WTC11 (cell line): ENCODE measurements at regions not wholly inside any gene's neighbourhood (a gene's known extent, or its start where the extent isn't known, plus 50 kb on each side); places are given as distances from the start of the nearest gene placed in this dataset.

ENCODE experiments used
- CREM ChIP-seq: sonication (generic); formaldehyde crosslinking; IDR thresholded peaks from 2 replicates; pipeline ENCODE4 v1.8.1; 2022; ENCODE audit warnings: mild to moderate bottlenecking, missing genetic modification reagents, moderate library complexity
- ESRRA ChIP-seq: sonication (generic); formaldehyde crosslinking; IDR thresholded peaks from 2 replicates; pipeline ENCODE4 v1.8.1; 2022; ENCODE audit warnings: mild to moderate bottlenecking, missing genetic modification reagents, borderline replicate concordance
- ETV6 ChIP-seq: sonication (generic); formaldehyde crosslinking; IDR thresholded peaks from 2 replicates; pipeline ENCODE4 v1.8.1; 2022; ENCODE audit warnings: mild to moderate bottlenecking, missing genetic modification reagents
- GABPB1 ChIP-seq: sonication (generic); formaldehyde crosslinking; IDR thresholded peaks from 2 replicates; pipeline ENCODE4 v1.8.1; 2023; ENCODE audit warnings: mild to moderate bottlenecking, missing genetic modification reagents
- MXD4 ChIP-seq: fragments of 250-450 bp; sonication (Bioruptor Pico); IDR thresholded peaks from 2 replicates; pipeline ENCODE4 v1.8.0; 2021; ENCODE audit warnings: mild to moderate bottlenecking, moderate library complexity, borderline replicate concordance
- NR2C2 ChIP-seq: sonication (generic); formaldehyde crosslinking; IDR thresholded peaks from 2 replicates; pipeline ENCODE4 v1.8.0; 2022; ENCODE audit warnings: mild to moderate bottlenecking, missing genetic modification reagents
- RELA ChIP-seq: sonication (generic); formaldehyde crosslinking; IDR thresholded peaks from 2 replicates; pipeline ENCODE4 v1.8.1; 2022; ENCODE audit warnings: missing genetic modification reagents, mild to moderate bottlenecking, borderline replicate concordance
- TEAD4 ChIP-seq: sonication (generic); formaldehyde crosslinking; IDR thresholded peaks from 2 replicates; pipeline ENCODE4 v1.8.0; 2022; ENCODE audit warnings: mild to moderate bottlenecking, missing genetic modification reagents
- TP53 ChIP-seq: sonication (generic); formaldehyde crosslinking; IDR thresholded peaks from 2 replicates; pipeline ENCODE4 v1.8.1; 2023; ENCODE audit warnings: mild to moderate bottlenecking, missing genetic modification reagents
- TF ChIP-seq, protein P1 (sequence below): fragments of 200-600 bp; IDR thresholded peaks from 2 replicates; pipeline ENCODE4 v1.8.0; 2022; ENCODE audit warnings: antibody characterized with exemption
- TF ChIP-seq, protein P2 (sequence below): sonication (generic); formaldehyde crosslinking; IDR thresholded peaks from 2 replicates; pipeline ENCODE4 v1.8.0; 2023; ENCODE audit warnings: mild to moderate bottlenecking, missing genetic modification reagents

DNA sequence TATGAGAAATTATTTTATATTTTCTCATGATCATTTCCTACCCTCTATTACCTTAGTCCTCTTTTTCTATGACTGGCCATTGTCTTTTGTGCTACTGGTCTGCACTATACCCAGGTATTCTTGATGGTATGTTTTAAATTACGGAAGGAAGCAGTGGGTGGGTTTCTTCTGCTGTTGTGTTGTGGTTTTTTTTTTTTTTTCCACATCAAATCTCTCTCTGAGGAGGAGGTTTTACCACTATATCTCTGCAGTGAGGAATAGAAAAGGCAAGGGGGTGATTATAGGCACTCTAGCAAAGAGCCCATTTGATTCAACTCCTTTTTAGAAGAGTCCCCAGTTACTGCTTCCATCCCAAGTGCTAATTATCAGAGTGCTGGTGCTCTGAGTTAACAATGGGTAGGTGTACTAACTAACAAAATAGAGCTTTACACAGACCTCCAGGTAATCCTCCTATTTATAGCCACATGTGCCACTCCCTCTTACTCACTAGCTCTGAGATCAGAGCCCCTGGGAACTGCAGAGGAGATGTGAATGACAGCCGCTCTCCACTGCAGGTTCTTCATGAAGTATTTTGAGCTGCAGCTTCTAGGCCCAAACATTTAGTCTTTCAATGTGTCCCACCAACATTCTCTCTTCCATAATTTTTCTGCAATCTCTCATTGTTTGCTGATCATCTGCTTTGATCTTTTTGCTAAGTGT, 301.6 kb upstream of the GULP1 start:
- TF ChIP-seq, protein P1, sequence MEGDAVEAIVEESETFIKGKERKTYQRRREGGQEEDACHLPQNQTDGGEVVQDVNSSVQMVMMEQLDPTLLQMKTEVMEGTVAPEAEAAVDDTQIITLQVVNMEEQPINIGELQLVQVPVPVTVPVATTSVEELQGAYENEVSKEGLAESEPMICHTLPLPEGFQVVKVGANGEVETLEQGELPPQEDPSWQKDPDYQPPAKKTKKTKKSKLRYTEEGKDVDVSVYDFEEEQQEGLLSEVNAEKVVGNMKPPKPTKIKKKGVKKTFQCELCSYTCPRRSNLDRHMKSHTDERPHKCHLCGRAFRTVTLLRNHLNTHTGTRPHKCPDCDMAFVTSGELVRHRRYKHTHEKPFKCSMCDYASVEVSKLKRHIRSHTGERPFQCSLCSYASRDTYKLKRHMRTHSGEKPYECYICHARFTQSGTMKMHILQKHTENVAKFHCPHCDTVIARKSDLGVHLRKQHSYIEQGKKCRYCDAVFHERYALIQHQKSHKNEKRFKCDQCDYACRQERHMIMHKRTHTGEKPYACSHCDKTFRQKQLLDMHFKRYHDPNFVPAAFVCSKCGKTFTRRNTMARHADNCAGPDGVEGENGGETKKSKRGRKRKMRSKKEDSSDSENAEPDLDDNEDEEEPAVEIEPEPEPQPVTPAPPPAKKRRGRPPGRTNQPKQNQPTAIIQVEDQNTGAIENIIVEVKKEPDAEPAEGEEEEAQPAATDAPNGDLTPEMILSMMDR, result no peak
- TF ChIP-seq ETV6 (no peak), MXD4 (CRISPR knock-in tag) (no peak), GABPB1 (CRISPR knock-in tag) (no peak), TP53 (no peak), TEAD4 (CRISPR knock-in tag) (no peak), NR2C2 (CRISPR knock-in tag) (no peak), CREM (CRISPR knock-in tag) (no peak), RELA (CRISPR knock-in tag) (no peak), ESRRA (CRISPR knock-in tag) (no peak)
- TF ChIP-seq, protein P2, sequence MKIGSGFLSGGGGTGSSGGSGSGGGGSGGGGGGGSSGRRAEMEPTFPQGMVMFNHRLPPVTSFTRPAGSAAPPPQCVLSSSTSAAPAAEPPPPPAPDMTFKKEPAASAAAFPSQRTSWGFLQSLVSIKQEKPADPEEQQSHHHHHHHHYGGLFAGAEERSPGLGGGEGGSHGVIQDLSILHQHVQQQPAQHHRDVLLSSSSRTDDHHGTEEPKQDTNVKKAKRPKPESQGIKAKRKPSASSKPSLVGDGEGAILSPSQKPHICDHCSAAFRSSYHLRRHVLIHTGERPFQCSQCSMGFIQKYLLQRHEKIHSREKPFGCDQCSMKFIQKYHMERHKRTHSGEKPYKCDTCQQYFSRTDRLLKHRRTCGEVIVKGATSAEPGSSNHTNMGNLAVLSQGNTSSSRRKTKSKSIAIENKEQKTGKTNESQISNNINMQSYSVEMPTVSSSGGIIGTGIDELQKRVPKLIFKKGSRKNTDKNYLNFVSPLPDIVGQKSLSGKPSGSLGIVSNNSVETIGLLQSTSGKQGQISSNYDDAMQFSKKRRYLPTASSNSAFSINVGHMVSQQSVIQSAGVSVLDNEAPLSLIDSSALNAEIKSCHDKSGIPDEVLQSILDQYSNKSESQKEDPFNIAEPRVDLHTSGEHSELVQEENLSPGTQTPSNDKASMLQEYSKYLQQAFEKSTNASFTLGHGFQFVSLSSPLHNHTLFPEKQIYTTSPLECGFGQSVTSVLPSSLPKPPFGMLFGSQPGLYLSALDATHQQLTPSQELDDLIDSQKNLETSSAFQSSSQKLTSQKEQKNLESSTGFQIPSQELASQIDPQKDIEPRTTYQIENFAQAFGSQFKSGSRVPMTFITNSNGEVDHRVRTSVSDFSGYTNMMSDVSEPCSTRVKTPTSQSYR (CRISPR knock-in tag), result no peak
